K562 (cell line): ENCODE measurements at regions not wholly inside any gene's neighbourhood (a gene's known extent, or its start where the extent isn't known, plus 50 kb on each side); places are given as distances from the start of the nearest gene placed in this dataset.
A peak's percentile ranks its signal among the peaks of the same experiment; 100 is the strongest.

Experiments
- GTF3C2 ChIP-seq: IDR thresholded peaks from 3 replicates; pipeline ENCODE4 v1.6.1; 2011; ENCODE audit warnings: borderline replicate concordance, mild to moderate bottlenecking, moderate library complexity; ENCODE audit not compliant: insufficient read length; ENCODE audit errors: extremely low read depth
- RAD21 ChIP-seq, 2 experiments: fragments of 250-450 bp in 1 of 2; fragments of 450-650 bp in 1 of 2; sonication (Bioruptor Pico) in 1 of 2; formaldehyde crosslinking in 1 of 2; IDR thresholded peaks in 1 of 2; conservative IDR thresholded peaks in 1 of 2; 2 replicates each; pipeline versions ENCODE4 v1.4.0 to v1.8.0; 2020 to 2022; ENCODE audit warnings: mild to moderate bottlenecking in 2 of 2, moderate library complexity in 1 of 2
- REST ChIP-seq, 2 experiments: fragments of 450-650 bp; formaldehyde crosslinking in 1 of 2; IDR thresholded peaks; 2 replicates each; pipeline versions ENCODE4 v1.4.0 to v1.6.1; 2014 to 2020; ENCODE audit warnings: mild to moderate bottlenecking in 2 of 2, borderline replicate concordance in 1 of 2, low read depth in 1 of 2
- SMC3 ChIP-seq: conservative IDR thresholded peaks from 2 replicates; pipeline ENCODE4 v1.6.1; 2011; ENCODE audit warnings: low read depth, low read length, improper control_type of control experiment; ENCODE audit not compliant: insufficient read depth

GRCh38 chr9:91033797-91034196 is 232.2 kb downstream of the SYK start (continued):
- TF ChIP-seq REST (IDR thresholded peaks at IDR 0.05; ENCODE audit: borderline replicate concordance), result peak; percentile 30; the same call in 1 of the 2 replicates
- TF ChIP-seq REST (CRISPR knock-in tag; IDR thresholded peaks at IDR 0.05; ENCODE audit: low read depth), result no peak
- peak; percentile 21 to 55; a peak in 2 of 4 replicates for TF ChIP-seq RAD21 (CRISPR knock-in tag; conservative IDR thresholded peaks at IDR 0.05 in 1 of 2, IDR thresholded peaks at IDR 0.05 in 1 of 2)
- peak; percentile 52 for TF ChIP-seq SMC3
- TF ChIP-seq GTF3C2, result no peak
